K562 (cell line): ENCODE measurements at regions not wholly inside any gene's neighbourhood (a gene's known extent, or its start where the extent isn't known, plus 50 kb on each side); places are given as distances from the start of the nearest gene placed in this dataset.

Experiments used
- ATAC-seq: fragments of 200-7000 bp; cut with Tn5 transposase; 3 replicates; pipeline ENCODE4 v1.9.1; 2020; ENCODE audit warnings: moderate library complexity
- BruUV-seq: library from RNA; stranded (reverse); fragments of 400-500 nt; replicated peaks from 2 replicates; lab custom pipeline; 2021; lab: Mats Ljungman, UMichigan
- CTCF ChIA-PET: fragments of 300-600 bp; formaldehyde crosslinking; extraction: SDS; loops from one replicate; lab custom pipeline; 2021; ENCODE audit warnings: low intra/inter-chr PET ratio; lab: Yijun Ruan, JAX
- POLR2A ChIA-PET: fragments of 300-600, 350-650 bp; sonication (Branson Sonifier 250); formaldehyde crosslinking; extraction: SDS; loops from one replicate; lab custom pipeline; 2021; ENCODE audit warnings: antibody characterized with exemption, inconsistent platforms; lab: Yijun Ruan, JAX
- DNase-seq, 4 experiments: peaks; one replicate each; pipeline versions ENCODE4 v3.0.0 to v3.0.0-alpha.2; 2011 to 2018; ENCODE audit warnings: low spot score in 3 of 4, mixed read lengths in 3 of 4; ENCODE audit errors: extremely low read depth in 1 of 4
- FAIRE-seq: peaks from 2 replicates; lab custom pipeline; 2011; peaks lifted over from hg19 to GRCh38; lab: Jason Lieb, UNC
- H2AFZ ChIP-seq: 2 replicates; pipeline ENCODE4 v1.6.0; 2011; ENCODE audit warnings: low read depth, low read length, control low read depth, inconsistent platforms
- H3K27ac ChIP-seq: fragments of 200-600 bp; 3 replicates; pipeline ENCODE4 v1.8.0; 2011; ENCODE audit warnings: low read depth, mild to moderate bottlenecking, control low read depth, inconsistent platforms, low read length, moderate library complexity, mixed read lengths; ENCODE audit errors: extremely low read depth
- H3K27me3 ChIP-seq, 2 experiments: fragments of 300-600 bp in 1 of 2; 2 replicates in 1 of 2; 3 replicates in 1 of 2; pipeline versions ENCODE4 v1.6.0 to v1.8.0; 2011; ENCODE audit warnings: inconsistent platforms in 2 of 2, low read length in 2 of 2, mild to moderate bottlenecking in 1 of 2, mixed read lengths in 1 of 2, moderate library complexity in 1 of 2; ENCODE audit not compliant: control insufficient read depth in 2 of 2, insufficient read depth in 2 of 2
- H3K36me3 ChIP-seq: fragments of 300-600 bp; 3 replicates; pipeline ENCODE4 v1.8.0; 2011; ENCODE audit warnings: mild to moderate bottlenecking, low read length, inconsistent platforms; ENCODE audit not compliant: control insufficient read depth, insufficient read depth
- H3K4me1 ChIP-seq, 2 experiments: fragments of 200-600 bp in 1 of 2; replicated peaks in 1 of 2; 2 replicates in 1 of 2; 3 replicates in 1 of 2; pipeline versions ENCODE4 v1.5.1 to v1.8.0; 2011; ENCODE audit warnings: inconsistent platforms in 2 of 2, low read length in 2 of 2, mild to moderate bottlenecking in 1 of 2, mixed read lengths in 1 of 2, moderate library complexity in 1 of 2; ENCODE audit not compliant: control insufficient read depth in 2 of 2, insufficient read depth in 2 of 2
- H3K4me2 ChIP-seq: 2 replicates; pipeline ENCODE4 v1.6.1; 2011; ENCODE audit warnings: low read length, control low read depth, inconsistent platforms, mixed read lengths; ENCODE audit not compliant: insufficient read depth
- H3K4me3 ChIP-seq: fragments of 200-600 bp; sonication (generic), shearing (Covaris generic); 2 replicates; pipeline ENCODE4 v1.5.1; 2016; ENCODE audit warnings: control low read depth, inconsistent platforms
- H3K79me2 ChIP-seq: fragments of 200-600 bp; 3 replicates; pipeline ENCODE4 v1.8.0; 2011; ENCODE audit warnings: low read length, inconsistent platforms; ENCODE audit not compliant: control insufficient read depth, insufficient read depth
- H3K9ac ChIP-seq, 2 experiments: 2 replicates each; pipeline versions ENCODE4 v1.6.0 to v1.6.1; 2011; ENCODE audit warnings: low read depth in 2 of 2, low read length in 2 of 2, control low read depth in 1 of 2, inconsistent platforms in 1 of 2, mild to moderate bottlenecking in 1 of 2, mixed read lengths in 1 of 2; ENCODE audit not compliant: insufficient read depth in 1 of 2
- H3K9me1 ChIP-seq: one replicate; pipeline ENCODE4 v1.6.0; 2011; ENCODE audit warnings: inconsistent platforms, mild to moderate bottlenecking, low read length, moderate library complexity; ENCODE audit not compliant: control insufficient read depth, insufficient read depth
- H3K9me3 ChIP-seq: replicated peaks from 2 replicates; pipeline ENCODE4 v1.5.1; 2011; ENCODE audit warnings: low read depth, low read length, inconsistent platforms; ENCODE audit not compliant: control insufficient read depth, insufficient read depth
- H4K20me1 ChIP-seq: replicated peaks from 2 replicates; pipeline ENCODE4 v1.6.1; 2011; ENCODE audit warnings: low read length, inconsistent platforms, mixed read lengths; ENCODE audit not compliant: control insufficient read depth, insufficient read depth
- CHCHD3 ChIP-seq: fragments of 250-450 bp; sonication (Bioruptor Pico); IDR thresholded peaks from 2 replicates; pipeline ENCODE4 v2.1.2; 2022; ENCODE audit warnings: mild to moderate bottlenecking
- HNRNPL ChIP-seq: fragments of 200-400 bp; formaldehyde crosslinking; IDR thresholded peaks from 2 replicates; pipeline ENCODE4 v1.6.1; 2017; ENCODE audit warnings: low read depth, mild to moderate bottlenecking, low read length
- WGBS: fragments of 100-300 bp; shearing (Covaris generic); methylation state at CpG from one replicate; pipeline ENCODE4 v1.1.6; 2016; ENCODE audit warnings: low coverage, mixed read lengths; ENCODE audit not compliant: insufficient coverage; ENCODE audit errors: missing lambda C conversion rate; 5-methylcytosine and 5-hydroxymethylcytosine counted together
- in situ Hi-C: fragments of 300-500 bp; cut with MboI; formaldehyde crosslinking; loops from 4 replicates; pipeline ENCODE4 v1.15.0; 2018; ENCODE audit warnings: inconsistent platforms, mixed read lengths
- intact Hi-C: fragments of 100-400 bp; cut with micrococcal nuclease; formaldehyde crosslinking; loops from 2 replicates; pipeline ENCODE4 v1.14.2; 2022

DNA sequence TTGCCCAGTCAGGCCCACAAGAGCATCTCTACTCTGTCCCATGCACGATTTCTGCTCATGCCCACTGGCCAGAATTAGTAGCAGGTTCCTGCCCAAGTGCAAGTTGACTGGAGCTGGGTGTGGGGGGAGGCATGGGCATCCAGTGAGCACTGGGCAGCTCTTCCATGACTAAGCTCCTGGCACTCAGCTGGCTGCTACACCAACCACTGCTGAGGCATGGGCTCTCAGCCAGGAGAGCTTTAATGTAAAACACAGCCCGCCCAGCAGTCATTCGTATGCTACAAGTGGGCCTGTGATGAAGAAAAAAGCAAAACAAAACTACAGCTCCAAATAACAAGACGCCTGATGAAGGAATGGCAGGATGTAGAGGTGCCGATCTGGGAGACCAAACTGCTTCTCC is 335.4 kb upstream of the PFKP start:
- H4K20me1 ChIP-seq = no peaks in the 10 kb centered on the region
- peaks cover 2% of the 10 kb centered on the region for H3K9me1 ChIP-seq
- peaks cover 3 to 24% of the 10 kb centered on the region in 2 experiments; a peak in 4 of 5 replicates for H3K27me3 ChIP-seq
- H3K79me2 ChIP-seq = no peaks in the 10 kb centered on the region
- no peak overlapping the region for H3K9ac ChIP-seq
- no peak overlapping the region for H3K4me2 ChIP-seq
- H3K4me3 ChIP-seq = no peak overlapping the region
- no peaks in the 10 kb centered on the region for H3K36me3 ChIP-seq
- H3K4me1 ChIP-seq = no peaks in the 10 kb centered on the region
- POLR2A ChIA-PET = no interaction called here
- TF ChIP-seq CHCHD3 (CRISPR knock-in tag) = no peak
- H3K27ac ChIP-seq = no peak overlapping the region
- CTCF ChIA-PET = no interaction called here
- intact Hi-C loops = no loop called here
- in situ Hi-C loops = no loop called here
- H2AFZ ChIP-seq = no peak overlapping the region
- no peak for DNase-seq
- 2% methylated on average over 5 of the region's 5 CpGs for WGBS
- FAIRE-seq = no peak
- ATAC-seq = no peak
- no peaks in the 10 kb centered on the region for H3K9me3 ChIP-seq
- no TSS peak for BruUV-seq

DNA sequence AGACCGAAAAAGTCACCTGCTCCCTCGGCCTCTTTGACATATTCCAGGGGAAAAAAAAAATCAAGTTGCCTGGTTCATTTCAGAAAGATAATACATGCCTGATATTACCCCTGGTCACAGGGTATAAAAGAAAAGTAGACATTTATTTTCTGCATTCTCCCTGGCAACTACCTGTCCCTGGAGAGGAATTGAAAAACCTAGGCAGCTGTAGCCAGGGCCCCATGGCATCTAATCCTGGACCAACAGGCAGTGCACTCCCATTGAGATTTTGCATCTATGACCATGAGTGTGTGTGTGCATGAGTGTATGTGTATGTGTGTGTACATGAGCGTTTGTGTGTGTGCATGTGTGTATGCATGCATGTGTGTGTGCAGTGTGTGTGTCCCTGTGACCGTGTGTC is 338.2 kb upstream of the PFKP start:
- no peak overlapping the region for H3K4me2 ChIP-seq
- no peak overlapping the region for H3K9ac ChIP-seq
- no peak overlapping the region for H3K4me3 ChIP-seq
- FAIRE-seq (no peak), ATAC-seq (no peak), DNase-seq (no peak)
- peaks cover 0 to 16% of the 10 kb centered on the region in 2 experiments; a peak in 2 of 5 replicates for H3K27me3 ChIP-seq
- no peaks in the 10 kb centered on the region for H3K79me2 ChIP-seq
- in situ Hi-C loops = no loop called here
- H4K20me1 ChIP-seq = no peaks in the 10 kb centered on the region
- no peaks in the 10 kb centered on the region for H3K9me3 ChIP-seq
- intact Hi-C loops = no loop called here
- BruUV-seq = no TSS peak
- TF ChIP-seq HNRNPL = no peak
- no peaks in the 10 kb centered on the region for H3K4me1 ChIP-seq
- no peaks in the 10 kb centered on the region for H3K36me3 ChIP-seq
- H3K9me1 ChIP-seq = peaks cover 2% of the 10 kb centered on the region
- CTCF ChIA-PET = no interaction called here
- 0% methylated on average over 4 of the region's 4 CpGs for WGBS
- POLR2A ChIA-PET = interaction anchor here (1.4 kb wide), 1 partner anchor 9 kb away, joined by 3 read pairs; no protein-coding TSS in a partner anchor
- no peak overlapping the region for H2AFZ ChIP-seq
- no peak overlapping the region for H3K27ac ChIP-seq
